GM19238 (cell line): ENCODE measurements at regions not wholly inside any gene's neighbourhood (a gene's known extent, or its start where the extent isn't known, plus 50 kb on each side); places are given as distances from the start of the nearest gene placed in this dataset.
"Not testable (repeated sequence)": the region's sequence is repeated elsewhere in the genome, so short reads cannot be mapped to it uniquely, and the experiment has no call there.

Source experiments
- DNase-seq: peaks from one replicate; pipeline ENCODE4 v3.0.0; 2011; ENCODE audit warnings: low spot score; ENCODE audit not compliant: insufficient read length

DNA sequence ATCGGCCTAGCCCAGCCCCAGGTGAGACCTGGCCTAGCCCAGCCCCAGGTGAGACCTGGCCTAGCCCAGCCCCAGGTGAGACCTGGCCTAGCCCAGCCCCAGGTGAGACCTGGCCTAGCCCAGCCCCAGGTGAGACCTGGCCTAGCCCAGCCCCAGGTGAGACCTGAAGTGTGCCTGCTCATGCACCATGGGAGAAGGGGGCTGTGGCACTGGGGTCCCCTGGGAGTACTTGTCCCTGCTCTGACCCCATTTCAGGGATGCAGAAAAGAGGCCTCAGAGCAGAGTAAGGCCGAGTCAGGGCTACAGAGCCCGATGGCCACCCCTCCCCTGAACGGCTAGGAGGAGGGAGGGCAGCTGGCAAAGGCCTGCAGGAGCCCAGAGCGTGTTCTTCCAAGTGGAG, 129.6 kb downstream of the CRYBB2 start:
- DNase-seq = not testable (repeated sequence)

- DNase-seq = no peak
Observed at GRCh38 chr22:25350551-25350971, 131.1 kb downstream of the CRYBB2 start.

GRCh38 chr22:25351631-25352293, 132.3 kb downstream of the CRYBB2 start:
- no peak for DNase-seq

- DNase-seq = no peak
Observed at GRCh38 chr22:25352294-25352680, 132.8 kb downstream of the CRYBB2 start.

DNA sequence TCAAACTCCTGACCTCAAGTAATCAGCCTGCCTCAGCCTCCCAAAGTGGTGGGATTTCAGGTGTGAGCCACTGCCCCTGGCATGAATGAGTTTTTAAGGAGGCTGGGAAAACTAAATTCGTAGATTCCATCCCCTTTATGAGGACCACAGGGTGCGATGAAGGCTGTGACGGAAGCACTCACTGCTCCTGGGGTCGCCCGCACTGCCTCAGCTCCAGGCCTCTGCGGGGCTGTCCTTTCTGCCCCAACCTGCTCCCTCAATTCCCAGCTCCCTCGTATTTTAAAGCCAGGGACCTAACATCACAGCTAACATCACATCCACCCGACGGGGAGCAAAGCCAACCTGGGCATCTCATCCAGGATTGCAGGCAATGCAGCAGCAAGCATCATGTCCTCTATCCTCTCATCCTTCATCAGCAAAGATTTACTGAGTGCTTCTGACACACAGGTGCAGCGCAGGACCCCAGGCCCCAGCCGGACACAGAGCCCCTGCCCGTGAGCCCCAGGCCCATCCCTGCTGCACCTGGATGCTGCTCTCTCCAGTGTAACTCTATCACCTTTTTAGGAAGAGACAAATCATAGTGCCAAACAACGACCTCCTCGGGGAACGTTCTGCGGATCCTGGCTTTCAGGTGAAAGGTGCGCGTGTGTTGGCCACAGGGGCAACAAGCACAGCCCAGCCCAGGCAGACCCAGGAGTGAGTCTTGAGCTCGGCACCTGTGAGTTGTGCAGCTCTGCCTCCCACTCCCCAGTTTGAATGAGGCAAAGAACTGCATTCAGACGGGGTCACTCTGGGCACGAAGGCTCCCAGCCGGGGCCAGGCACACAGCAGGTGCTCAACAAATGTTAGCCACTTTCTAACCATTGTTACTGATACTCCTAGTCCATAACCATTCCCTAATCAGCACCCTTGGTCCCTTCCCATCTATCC, 134.3 kb downstream of the CRYBB2 start:
- DNase-seq = no peak

DNA sequence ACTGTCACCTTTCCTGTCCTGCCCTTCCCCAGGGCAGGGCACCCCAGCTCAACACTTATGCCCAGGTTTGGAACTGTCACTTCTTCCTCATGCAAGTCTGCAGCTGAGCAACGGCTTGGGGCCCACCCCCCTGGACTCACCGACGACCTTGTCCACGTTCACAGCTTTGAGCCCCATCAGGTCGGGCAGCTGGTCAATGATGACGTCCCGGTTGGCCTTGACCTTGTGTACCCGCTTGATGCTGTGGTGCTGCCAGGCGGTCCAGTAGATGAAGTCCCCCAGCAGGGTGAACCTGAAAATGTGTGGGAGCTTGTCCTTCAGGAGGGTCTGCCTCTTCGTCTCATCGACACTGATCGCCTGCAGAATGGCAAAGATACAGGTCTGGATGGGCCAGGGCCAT, 135.0 kb downstream of the CRYBB2 start:
- DNase-seq = no peak

DNA sequence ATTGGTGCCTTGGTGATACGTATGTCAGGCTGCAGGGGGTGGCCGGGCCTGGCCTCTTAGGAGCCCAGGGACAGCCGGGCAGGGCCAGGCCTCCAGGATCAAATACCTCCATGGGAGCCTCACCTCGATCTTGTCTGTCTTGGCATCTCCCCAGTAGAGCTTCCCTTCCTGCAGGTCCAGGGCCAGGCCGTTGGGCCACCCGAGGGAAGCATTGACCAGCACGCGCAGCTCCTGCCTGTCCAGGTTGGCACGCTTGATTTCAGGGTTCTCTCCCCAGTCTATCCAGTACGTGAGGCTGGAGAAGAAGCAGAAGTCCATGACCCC, 137.7 kb downstream of the CRYBB2 start:
- no peak for DNase-seq

DNA sequence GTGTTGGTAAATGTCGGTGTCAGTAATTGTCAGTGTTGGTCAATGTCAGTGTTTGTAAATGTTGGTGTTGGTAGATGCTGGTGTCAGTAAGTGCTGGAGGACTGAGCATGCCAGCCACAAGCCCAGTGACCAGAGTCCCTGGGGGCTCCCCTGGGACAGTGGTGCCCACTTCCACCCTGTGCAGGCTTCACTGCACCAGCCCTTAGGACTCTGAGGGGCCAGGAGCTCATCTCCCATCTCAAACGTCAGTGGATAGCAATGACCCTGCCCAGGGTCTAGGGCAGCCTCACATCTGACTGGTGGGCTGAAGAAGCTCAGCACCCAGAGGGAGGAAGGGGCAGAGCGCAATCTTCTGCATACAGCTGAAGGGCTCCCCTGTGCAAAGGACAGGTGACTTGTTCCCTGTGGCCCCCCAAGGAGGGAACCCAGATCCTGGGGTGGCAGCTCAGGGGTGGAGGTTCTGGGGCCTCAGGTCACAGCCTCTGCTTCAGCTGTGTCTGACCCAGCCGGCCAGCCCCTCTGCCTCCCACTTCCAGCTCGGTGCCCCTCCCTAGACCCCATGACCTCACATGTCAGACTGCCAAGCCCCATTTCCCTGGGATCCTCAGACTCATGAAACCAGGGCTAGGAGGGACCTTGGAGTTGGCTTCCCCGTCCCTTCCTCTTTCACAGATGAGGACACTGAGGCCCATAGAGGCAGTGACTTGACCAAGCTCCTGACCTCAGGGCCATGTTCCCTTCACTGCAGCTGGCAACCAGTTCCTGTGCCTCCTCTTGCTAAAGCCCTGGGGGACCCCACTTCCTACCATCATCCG, 138.4 kb downstream of the CRYBB2 start:
- DNase-seq = no peak

DNA sequence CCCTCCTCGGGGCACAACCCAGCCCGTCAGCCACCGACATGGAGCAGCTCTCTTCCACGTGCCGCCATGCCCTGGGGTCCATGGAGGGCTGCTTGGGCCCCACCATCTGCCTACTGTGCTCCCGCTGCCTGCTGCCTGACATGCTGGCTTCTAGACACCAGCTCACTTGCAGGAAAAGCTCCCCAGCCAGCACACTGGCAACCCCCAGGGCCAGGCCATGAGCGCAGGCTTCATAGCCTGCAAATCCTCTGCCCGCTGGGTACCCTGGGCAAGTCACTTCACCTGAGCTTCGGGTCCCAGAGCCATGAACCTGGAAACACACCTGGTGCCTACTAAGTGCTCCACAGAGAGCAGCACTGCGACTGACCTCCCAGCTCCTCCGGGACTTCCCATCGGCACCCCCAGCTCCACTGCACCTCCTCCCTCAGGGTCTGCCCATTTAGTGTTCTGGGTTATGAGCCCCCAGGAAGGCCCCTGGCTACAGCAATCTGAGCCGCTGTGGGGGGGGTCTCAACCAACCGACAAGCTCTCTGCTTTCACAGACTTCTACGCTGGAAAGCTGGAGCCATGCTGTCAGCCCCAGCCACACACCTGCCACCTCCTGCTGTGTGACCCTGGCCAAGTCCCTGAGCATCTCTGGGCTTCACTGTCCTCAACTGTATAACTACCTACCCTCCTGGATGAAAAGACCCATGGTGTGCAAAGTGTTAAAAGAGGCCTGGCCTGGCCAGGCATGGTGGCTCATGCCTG, 139.2 kb downstream of the CRYBB2 start:
- DNase-seq = no peak

GRCh38 chr22:25359601-25360261, 140.3 kb downstream of the CRYBB2 start:
- no peak for DNase-seq

- DNase-seq = no peak
Observed at GRCh38 chr22:25360411-25360810, 141.0 kb downstream of the CRYBB2 start.

DNA sequence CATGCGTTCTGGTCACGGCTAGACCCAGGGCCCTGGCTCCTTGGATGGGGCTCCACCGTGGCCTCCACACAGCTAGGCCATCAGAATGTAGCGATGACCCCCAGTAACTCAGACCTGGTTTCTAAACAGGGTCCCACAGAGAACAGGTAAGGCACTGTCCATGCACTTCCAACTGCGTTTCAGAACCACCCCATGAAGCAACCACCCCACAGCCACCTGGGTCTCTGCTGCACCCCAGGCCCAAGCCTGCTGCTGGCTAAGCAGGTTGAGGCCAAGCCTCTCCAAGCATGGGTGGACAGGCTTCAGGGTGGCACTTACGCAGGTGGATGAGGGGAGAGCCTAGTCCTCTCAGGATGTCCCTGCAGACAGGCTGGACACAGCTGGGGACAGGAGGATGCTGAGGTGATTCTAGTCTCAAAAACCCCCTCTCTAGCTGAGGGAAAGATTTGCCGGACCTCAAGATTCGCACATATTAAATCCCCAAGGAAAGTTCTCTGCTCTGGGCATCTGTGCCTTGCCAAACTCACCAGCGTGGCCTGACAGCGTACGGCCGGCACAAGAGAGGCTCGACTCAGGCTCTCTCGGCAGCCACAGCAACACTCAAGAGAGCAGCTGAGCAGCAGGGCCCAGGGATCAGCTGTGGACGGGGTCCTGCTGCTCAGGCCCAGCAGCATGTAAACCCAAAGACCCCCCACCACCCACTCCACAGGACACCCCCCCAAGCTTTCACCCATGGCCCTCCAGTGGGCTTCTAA, 141.6 kb downstream of the CRYBB2 start:
- no peak for DNase-seq

- no peak for DNase-seq
Observed at GRCh38 chr22:25361899-25362214, 142.4 kb downstream of the CRYBB2 start.

- peak; percentile 71 for DNase-seq
Observed at GRCh38 chr22:25362215-25362882, 142.9 kb downstream of the CRYBB2 start.

- no peak for DNase-seq
Observed at GRCh38 chr22:25362883-25363240, 143.4 kb downstream of the CRYBB2 start.

GRCh38 chr22:25363474-25363873, 144.0 kb downstream of the CRYBB2 start:
- no peak for DNase-seq

DNA sequence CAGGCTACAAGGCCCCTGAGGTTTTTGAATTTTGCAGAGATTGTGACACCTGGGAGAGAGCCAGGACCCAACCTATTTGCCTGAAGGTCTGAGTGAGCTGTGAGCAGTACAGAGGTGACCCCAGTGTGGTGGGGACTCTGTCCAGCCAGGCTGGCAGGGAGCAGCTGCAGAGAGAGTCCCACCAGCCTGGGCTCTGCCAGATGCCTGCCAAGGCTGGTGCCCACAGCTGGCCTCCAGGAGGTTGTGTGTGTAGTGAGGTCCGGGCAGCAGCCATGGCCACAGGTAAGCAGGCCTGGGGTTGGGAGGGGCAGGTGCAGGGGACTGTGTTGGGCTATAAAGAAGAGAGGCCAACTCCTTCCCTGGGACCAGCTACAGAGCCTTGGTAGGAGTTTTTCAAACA, 144.8 kb downstream of the CRYBB2 start:
- DNase-seq = no peak

DNA sequence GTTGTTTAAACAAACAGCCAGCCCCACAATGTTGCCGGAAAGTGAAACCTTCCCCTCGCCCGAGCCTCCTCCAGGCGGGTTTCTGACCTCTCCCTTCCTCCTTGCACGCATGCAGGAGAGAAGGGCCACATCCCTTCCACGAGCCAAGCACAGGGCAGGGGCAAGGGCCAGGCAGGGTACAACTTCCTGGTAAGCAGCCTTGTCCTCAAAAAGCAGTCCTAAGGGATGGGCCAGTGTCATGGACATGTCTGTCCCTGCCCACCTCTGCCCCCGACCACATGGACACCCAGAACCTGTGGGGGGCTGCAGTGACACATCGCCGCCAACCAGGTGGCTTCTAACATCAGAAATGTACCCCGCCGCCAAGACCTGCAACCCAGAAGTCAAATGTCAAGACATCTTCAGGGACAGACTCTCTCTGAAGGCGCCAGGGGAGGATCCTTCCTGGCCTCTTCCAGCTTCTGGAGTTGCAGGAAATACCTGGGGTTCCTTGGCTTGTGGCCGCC, 145.3 kb downstream of the CRYBB2 start:
- no peak for DNase-seq

GRCh38 chr22:25365491-25366261, 146.2 kb downstream of the CRYBB2 start:
- no peak for DNase-seq
